Endothelial cell of hepatic sinusoid (primary cell): ENCODE measurements at regions not wholly inside any gene's neighbourhood (a gene's known extent, or its start where the extent isn't known, plus 50 kb on each side); places are given as distances from the start of the nearest gene placed in this dataset.

Experiments
- in situ Hi-C: cut with HindIII; loops from 2 replicates; pipeline ENCODE4 v1.10.0; 2017; ENCODE audit warnings: low sequenced_read_pairs

- in situ Hi-C loops = no loop called here
Measured at GRCh38 chr13:107518292-107518691, 697.0 kb downstream of the LIG4 start.

GRCh38 chr13:107516517-107516916 lies 698.8 kb downstream of the LIG4 start:
- in situ Hi-C loops = no loop called here

- in situ Hi-C loops = no loop called here
Measured at GRCh38 chr13:107512551-107512950, 702.8 kb downstream of the LIG4 start.

- in situ Hi-C loops = no loop called here
Measured at GRCh38 chr13:107497661-107498060, 717.7 kb downstream of the LIG4 start.

GRCh38 chr13:107493266-107493665 lies 722.1 kb downstream of the LIG4 start:
- in situ Hi-C loops = no loop called here

GRCh38 chr13:107482688-107483087 lies 732.6 kb downstream of the LIG4 start:
- in situ Hi-C loops = no loop called here

GRCh38 chr13:107480130-107480529 lies 735.2 kb downstream of the LIG4 start:
- in situ Hi-C loops = no loop called here

GRCh38 chr13:107477772-107478379 lies 737.5 kb downstream of the LIG4 start:
- in situ Hi-C loops = no loop called here

- in situ Hi-C loops = no loop called here
Measured at GRCh38 chr13:107475753-107476453, 739.4 kb downstream of the LIG4 start.

GRCh38 chr13:107473253-107473652 lies 742.1 kb downstream of the LIG4 start:
- in situ Hi-C loops = no loop called here

- in situ Hi-C loops = no loop called here
Measured at GRCh38 chr13:107466326-107467099, 748.8 kb downstream of the LIG4 start.

GRCh38 chr13:107462501-107462900 lies 752.8 kb downstream of the LIG4 start:
- in situ Hi-C loops = no loop called here

- in situ Hi-C loops = no loop called here
Measured at GRCh38 chr13:107461751-107462150, 753.6 kb downstream of the LIG4 start.

- in situ Hi-C loops = no loop called here
Measured at GRCh38 chr13:107459430-107459829, 755.9 kb downstream of the LIG4 start.

- in situ Hi-C loops = no loop called here
Measured at GRCh38 chr13:107458269-107458668, 757.1 kb downstream of the LIG4 start.

- in situ Hi-C loops = no loop called here
Measured at GRCh38 chr13:107457686-107458085, 757.6 kb downstream of the LIG4 start.

GRCh38 chr13:107456431-107456830 lies 758.9 kb downstream of the LIG4 start:
- in situ Hi-C loops = no loop called here

GRCh38 chr13:107452833-107453232 lies 762.5 kb downstream of the LIG4 start:
- in situ Hi-C loops = no loop called here

- in situ Hi-C loops = no loop called here
Measured at GRCh38 chr13:107450931-107451330, 764.4 kb downstream of the LIG4 start.

GRCh38 chr13:107450431-107450830 lies 764.9 kb downstream of the LIG4 start:
- in situ Hi-C loops = no loop called here

- in situ Hi-C loops = no loop called here
Measured at GRCh38 chr13:107447591-107447990, 767.7 kb downstream of the LIG4 start.

GRCh38 chr13:107441279-107441678 lies 774.1 kb downstream of the LIG4 start:
- in situ Hi-C loops = loop anchor here (5.0 kb wide), 1 partner anchor 89 kb away; no protein-coding TSS in a partner anchor
